Esophagus squamous epithelium (tissue), 4 donors: ENCODE measurements at regions not wholly inside any gene's neighbourhood (a gene's known extent, or its start where the extent isn't known, plus 50 kb on each side); places are given as distances from the start of the nearest gene placed in this dataset.

Experiments used
- POLR2A ChIP-seq, 4 donors: fragments of 450-650 bp; IDR thresholded peaks; one replicate each; pipeline ENCODE4 v1.6.1; 2017; ENCODE audit warnings: antibody characterized with exemption in 4 of 4, mild to moderate bottlenecking in 4 of 4, moderate library complexity in 3 of 4
- TF ChIP-seq, protein P1 (sequence below), 6 experiments: fragments of 450-650 bp in 4 of 6; fragments of 200-600 bp in 2 of 6; sonication (generic) in 2 of 6; IDR thresholded peaks; one replicate each; pipeline ENCODE4 v1.5.1; 2016 to 2019; ENCODE audit warnings: antibody characterized with exemption in 6 of 6, mild to moderate bottlenecking in 4 of 6, moderate library complexity in 4 of 6

DNA sequence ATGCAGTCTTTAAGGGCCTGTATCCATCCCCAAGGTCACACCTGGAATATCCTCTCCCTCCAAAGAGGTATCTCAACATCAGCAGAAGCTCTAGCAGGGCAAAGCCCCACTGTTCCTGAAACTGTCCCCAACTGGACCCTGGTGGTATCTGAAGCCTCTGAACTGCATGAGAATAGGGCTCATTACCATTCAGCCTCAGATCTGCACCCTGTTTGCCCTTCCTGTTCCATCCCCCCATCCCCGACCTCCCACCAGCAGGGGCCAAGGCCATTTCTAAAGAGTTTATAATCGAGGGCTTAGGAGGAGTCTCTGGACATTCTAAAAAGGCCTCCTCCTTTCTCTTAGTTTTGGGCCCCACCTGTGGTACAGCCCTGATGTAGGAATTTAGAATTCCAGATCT is 74.0 kb upstream of the THY1 start:
- TF ChIP-seq, protein P1, sequence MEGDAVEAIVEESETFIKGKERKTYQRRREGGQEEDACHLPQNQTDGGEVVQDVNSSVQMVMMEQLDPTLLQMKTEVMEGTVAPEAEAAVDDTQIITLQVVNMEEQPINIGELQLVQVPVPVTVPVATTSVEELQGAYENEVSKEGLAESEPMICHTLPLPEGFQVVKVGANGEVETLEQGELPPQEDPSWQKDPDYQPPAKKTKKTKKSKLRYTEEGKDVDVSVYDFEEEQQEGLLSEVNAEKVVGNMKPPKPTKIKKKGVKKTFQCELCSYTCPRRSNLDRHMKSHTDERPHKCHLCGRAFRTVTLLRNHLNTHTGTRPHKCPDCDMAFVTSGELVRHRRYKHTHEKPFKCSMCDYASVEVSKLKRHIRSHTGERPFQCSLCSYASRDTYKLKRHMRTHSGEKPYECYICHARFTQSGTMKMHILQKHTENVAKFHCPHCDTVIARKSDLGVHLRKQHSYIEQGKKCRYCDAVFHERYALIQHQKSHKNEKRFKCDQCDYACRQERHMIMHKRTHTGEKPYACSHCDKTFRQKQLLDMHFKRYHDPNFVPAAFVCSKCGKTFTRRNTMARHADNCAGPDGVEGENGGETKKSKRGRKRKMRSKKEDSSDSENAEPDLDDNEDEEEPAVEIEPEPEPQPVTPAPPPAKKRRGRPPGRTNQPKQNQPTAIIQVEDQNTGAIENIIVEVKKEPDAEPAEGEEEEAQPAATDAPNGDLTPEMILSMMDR (IDR thresholded peaks at IDR 0.05): no peak
- TF ChIP-seq POLR2A (IDR thresholded peaks at IDR 0.05): no peak
